Natural killer cell treated with Interleukin-12 subunit alpha and Interleukin-12 subunit beta and Interleukin-15 and Interleukin-18, amount 100 ng/mL, for 72 hours (primary cell): ENCODE measurements at regions not wholly inside any gene's neighbourhood (a gene's known extent, or its start where the extent isn't known, plus 50 kb on each side); places are given as distances from the start of the nearest gene placed in this dataset.

Experiments used
- ATAC-seq, 2 donors: fragments of 150-1000 bp; cut with Tn5 transposase in 1 of 2; sonication (Bioruptor Pico), chemical (Tn5 transposase) in 1 of 2; 2 replicates each; pipeline ENCODE4 v1.10.0; 2021
- DNase-seq: peaks from one replicate; pipeline ENCODE4 v3.0.0; 2022; ENCODE audit warnings: low spot score
- H3K27ac Mint-ChIP-seq, 2 donors: 1 replicate in 1 of 2; 2 replicates in 1 of 2; pipeline ENCODE4 v1.8.0; 2022; ENCODE audit warnings: mixed read lengths in 2 of 2, mild to moderate bottlenecking in 1 of 2, moderate library complexity in 1 of 2
- H3K27me3 Mint-ChIP-seq, 2 donors: 1 replicate in 1 of 2; 2 replicates in 1 of 2; pipeline ENCODE4 v1.8.0; 2022; ENCODE audit warnings: mixed read lengths in 2 of 2
- H3K36me3 Mint-ChIP-seq: one replicate; pipeline ENCODE4 v1.8.0; 2022; ENCODE audit warnings: mixed read lengths
- H3K4me1 Mint-ChIP-seq, 2 donors: 1 replicate in 1 of 2; 2 replicates in 1 of 2; pipeline ENCODE4 v1.8.0; 2022; ENCODE audit warnings: low read depth in 2 of 2, mixed read lengths in 2 of 2, mild to moderate bottlenecking in 1 of 2
- H3K4me3 Mint-ChIP-seq: one replicate; pipeline ENCODE4 v1.8.0; 2022; ENCODE audit warnings: mixed read lengths
- H3K9me3 Mint-ChIP-seq: 2 replicates; pipeline ENCODE4 v1.8.0; 2022; ENCODE audit warnings: mixed read lengths

DNA sequence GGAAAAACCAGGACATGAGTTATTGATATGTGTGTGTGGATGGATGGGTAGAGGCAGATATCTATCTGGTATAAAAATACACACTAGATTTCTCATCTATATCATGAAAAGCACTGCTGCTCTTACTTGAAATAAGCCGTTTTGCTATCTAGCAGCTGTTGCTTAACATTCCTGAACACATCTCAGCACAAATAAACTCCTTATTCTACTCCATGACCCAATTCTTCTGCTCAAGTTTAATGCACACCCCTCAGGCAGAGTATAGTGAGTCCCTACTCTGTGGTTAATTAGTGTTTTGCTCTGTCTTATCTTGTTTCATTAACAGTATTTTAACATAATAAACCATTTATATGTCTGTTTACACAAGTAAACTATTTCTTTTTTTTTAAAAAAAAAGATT lies 134.2 kb downstream of the CBLN2 start:
- no peak for ATAC-seq
- H3K27ac Mint-ChIP-seq = no peak overlapping the region
- H3K27me3 Mint-ChIP-seq = no peaks in the 10 kb centered on the region
- no peaks in the 10 kb centered on the region for H3K4me1 Mint-ChIP-seq
- peaks cover 11% of the 10 kb centered on the region for H3K9me3 Mint-ChIP-seq
- no peak for DNase-seq
- peaks cover 4% of the 10 kb centered on the region for H3K36me3 Mint-ChIP-seq
- no peak overlapping the region for H3K4me3 Mint-ChIP-seq

DNA sequence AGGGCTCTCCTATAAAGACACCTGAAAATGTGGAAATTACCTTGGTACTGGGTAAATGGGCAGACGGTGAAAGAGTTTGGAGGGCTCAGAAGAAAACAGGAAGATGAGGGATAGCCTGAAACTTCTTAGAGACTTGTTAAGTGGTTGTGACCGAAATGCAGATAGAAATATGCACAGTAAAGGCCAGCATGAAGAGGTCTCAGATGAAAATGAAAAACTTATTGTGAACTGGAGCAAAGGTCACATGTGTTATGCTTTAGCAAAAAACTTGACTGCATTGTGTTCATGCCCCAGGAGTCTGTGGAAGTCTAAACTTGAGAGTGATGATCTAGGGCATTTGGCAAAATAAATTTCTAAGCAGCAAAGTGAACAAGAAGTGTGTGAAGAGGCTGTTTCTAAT lies 137.1 kb downstream of the CBLN2 start:
- DNase-seq (no peak), ATAC-seq (no peak)
- Mint-ChIP-seq H3K9me3 (peaks cover 16% of the 10 kb centered on the region), H3K36me3 (peaks cover 10% of the 10 kb centered on the region), H3K27ac (no peak overlapping the region), H3K4me1 (no peaks in the 10 kb centered on the region), H3K27me3 (no peaks in the 10 kb centered on the region), H3K4me3 (no peak overlapping the region)

DNA sequence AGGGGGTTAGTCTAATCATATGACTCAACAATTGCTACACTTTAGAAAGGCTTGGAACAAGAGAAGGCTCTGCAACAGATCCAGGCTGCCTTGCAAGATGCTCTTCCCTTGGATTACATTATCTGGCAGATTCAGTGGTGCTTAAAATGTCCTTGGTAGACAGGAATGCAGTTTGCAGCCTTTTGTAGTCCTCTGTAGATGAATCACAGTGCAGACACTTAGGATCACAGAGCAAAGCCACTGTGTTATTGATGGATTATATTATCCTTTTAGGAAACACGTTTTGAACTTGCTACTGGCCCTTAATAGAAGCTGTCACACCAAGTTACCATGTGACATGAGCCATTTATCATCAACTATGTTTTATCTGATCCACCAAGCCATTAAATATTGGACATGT lies 152.2 kb downstream of the CBLN2 start:
- Mint-ChIP-seq H3K27ac (no peak overlapping the region), H3K9me3 (peaks cover 13% of the 10 kb centered on the region)
- ATAC-seq = no peak

DNA sequence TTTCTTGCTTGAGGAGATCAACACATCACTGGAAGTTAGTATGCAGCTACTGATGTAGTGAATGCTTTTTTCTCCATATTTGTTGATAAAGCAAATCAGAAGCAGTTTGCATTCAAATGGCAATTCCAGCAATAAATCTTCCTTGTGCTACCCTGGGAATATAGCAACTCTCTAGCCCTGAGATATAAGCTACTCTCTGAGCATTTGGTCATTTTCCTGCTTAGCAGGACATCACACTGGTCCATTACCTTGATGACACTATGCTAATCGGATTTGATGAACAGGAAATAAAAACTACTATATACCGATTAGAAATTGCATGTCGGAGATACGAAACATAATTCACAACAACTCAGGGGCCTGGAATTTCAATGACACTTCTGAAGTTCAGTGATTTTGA lies 152.7 kb downstream of the CBLN2 start:
- no peaks in the 10 kb centered on the region for H3K27me3 Mint-ChIP-seq
- H3K9me3 Mint-ChIP-seq = peaks cover 13% of the 10 kb centered on the region
- ATAC-seq (no peak), DNase-seq (no peak)
- no peaks in the 10 kb centered on the region for H3K36me3 Mint-ChIP-seq
- H3K4me3 Mint-ChIP-seq = no peak overlapping the region
- no peak overlapping the region for H3K27ac Mint-ChIP-seq
- no peaks in the 10 kb centered on the region for H3K4me1 Mint-ChIP-seq

More for the DNA sequence above, 152.2 kb downstream of the CBLN2 start:
- Mint-ChIP-seq H3K4me3 (no peak overlapping the region), H3K36me3 (no peaks in the 10 kb centered on the region), H3K27me3 (no peaks in the 10 kb centered on the region), H3K4me1 (no peaks in the 10 kb centered on the region)
- no peak for DNase-seq

DNA sequence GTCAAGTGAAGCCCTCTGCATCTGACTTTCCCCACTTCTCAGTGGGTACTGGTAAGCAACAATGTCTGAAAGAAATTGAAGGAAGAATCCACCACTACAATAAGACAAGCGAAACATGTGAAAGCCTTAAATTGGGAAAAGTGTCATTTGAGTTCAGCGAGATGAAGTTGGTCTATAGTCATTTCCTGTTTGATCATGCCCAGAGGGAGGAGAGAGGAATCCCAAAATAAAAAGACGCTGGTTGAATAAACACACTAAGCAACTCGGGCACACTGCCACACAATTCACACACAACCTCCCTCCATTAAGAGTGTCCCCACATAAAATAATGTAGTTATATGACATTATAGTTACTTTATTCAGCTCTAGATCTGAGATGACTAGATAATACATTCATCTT lies 166.1 kb downstream of the CBLN2 start:
- DNase-seq = no peak
- H3K4me3 Mint-ChIP-seq = no peak overlapping the region
- no peaks in the 10 kb centered on the region for H3K36me3 Mint-ChIP-seq
- ATAC-seq = no peak
- H3K27me3 Mint-ChIP-seq = no peaks in the 10 kb centered on the region
- H3K9me3 Mint-ChIP-seq = peaks cover 4% of the 10 kb centered on the region
- no peak overlapping the region for H3K27ac Mint-ChIP-seq
- H3K4me1 Mint-ChIP-seq = no peaks in the 10 kb centered on the region

DNA sequence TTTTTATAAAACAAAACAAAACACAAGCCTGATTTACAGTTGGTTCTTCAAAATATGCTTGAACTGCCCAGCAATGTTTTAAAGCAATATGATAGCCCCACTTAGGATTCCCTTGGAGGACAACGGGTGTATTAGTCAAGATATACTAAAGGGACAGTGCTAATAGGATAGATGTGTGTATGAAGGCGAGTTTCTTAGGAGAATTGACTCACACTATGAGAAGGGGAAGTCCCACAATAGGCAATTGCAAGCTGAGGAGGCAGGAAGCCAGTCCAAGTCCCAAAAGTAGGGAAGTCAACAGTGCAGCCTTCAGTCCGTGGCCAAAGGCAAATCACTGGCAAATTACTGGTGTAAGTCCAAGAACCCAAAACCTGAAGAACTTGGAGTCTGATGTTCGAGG lies 167.9 kb downstream of the CBLN2 start:
- ATAC-seq (no peak), DNase-seq (no peak)
- H3K4me3 Mint-ChIP-seq = no peak overlapping the region
- H3K36me3 Mint-ChIP-seq = no peaks in the 10 kb centered on the region
- no peak overlapping the region for H3K27ac Mint-ChIP-seq
- no peaks in the 10 kb centered on the region for H3K27me3 Mint-ChIP-seq
- peaks cover 4% of the 10 kb centered on the region for H3K9me3 Mint-ChIP-seq
- no peaks in the 10 kb centered on the region for H3K4me1 Mint-ChIP-seq

DNA sequence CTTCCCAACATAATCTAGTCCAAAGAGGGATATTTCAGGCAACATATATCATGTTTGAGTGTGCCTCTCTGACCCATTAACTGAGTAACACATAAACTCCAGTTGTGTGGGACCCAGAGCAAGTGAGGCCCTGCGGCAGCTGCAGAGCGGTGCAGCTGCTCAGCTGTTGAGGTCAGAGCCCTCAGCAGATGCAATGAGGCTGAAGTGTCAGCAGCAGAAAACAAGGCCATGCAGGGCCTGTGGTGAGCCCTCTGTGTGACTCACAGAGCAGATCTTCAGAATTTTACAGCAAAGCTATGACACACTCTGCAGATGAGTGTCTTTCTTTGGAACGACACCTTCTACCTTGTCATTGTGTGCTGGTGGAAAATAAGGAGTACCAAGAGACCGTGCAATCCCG lies 168.5 kb downstream of the CBLN2 start:
- Mint-ChIP-seq H3K27me3 (no peaks in the 10 kb centered on the region), H3K27ac (no peak overlapping the region), H3K4me1 (no peaks in the 10 kb centered on the region), H3K4me3 (no peak overlapping the region), H3K36me3 (no peaks in the 10 kb centered on the region), H3K9me3 (peaks cover 4% of the 10 kb centered on the region)
- no peak for ATAC-seq
- DNase-seq = no peak

DNA sequence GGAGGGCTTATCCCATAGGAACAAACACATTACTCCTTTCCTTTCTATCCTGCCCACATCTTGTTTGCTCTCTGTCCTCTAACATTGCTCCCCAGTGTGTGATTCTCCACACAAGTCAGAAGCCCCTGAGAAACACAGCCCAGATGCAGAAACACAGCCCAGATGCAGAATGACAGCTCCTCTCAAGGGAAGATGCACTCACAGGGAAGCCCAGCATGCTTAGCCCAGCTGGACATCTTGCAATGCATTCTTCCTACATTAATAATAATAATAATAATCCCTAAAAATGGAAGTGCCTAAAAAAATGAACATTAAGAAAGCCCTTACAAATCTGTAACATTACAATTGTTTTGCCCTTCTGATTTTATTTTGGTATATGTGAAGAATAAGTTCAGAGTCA lies 172.1 kb downstream of the CBLN2 start:
- Mint-ChIP-seq H3K4me1 (no peaks in the 10 kb centered on the region), H3K27me3 (no peaks in the 10 kb centered on the region), H3K27ac (no peak overlapping the region), H3K9me3 (peaks cover 8% of the 10 kb centered on the region), H3K36me3 (peaks cover 7% of the 10 kb centered on the region), H3K4me3 (no peak overlapping the region)
- ATAC-seq (no peak), DNase-seq (no peak)

DNA sequence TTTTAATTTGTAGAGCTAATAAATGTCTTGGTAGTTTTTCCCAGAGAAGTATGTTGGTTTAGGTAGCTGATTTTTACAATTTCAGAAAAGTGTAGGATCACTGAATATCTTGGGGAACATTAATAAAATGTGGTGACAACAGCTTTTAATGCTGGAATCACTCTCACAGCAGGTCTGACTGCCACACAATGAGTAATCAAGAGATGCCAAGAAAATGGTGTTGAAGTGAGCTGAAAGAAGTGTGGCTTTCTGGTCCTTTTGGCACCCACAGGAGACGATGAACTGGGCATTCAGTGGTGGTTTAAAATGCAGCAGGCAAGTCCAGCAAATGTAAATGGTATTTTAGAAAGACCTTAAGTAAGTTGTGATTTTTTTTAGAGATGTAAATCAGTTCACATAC lies 175.8 kb downstream of the CBLN2 start:
- Mint-ChIP-seq H3K9me3 (peaks cover 11% of the 10 kb centered on the region), H3K36me3 (peaks cover 7% of the 10 kb centered on the region), H3K4me1 (no peaks in the 10 kb centered on the region), H3K27ac (no peak overlapping the region), H3K4me3 (no peak overlapping the region), H3K27me3 (no peaks in the 10 kb centered on the region)
- ATAC-seq (no peak), DNase-seq (no peak)

DNA sequence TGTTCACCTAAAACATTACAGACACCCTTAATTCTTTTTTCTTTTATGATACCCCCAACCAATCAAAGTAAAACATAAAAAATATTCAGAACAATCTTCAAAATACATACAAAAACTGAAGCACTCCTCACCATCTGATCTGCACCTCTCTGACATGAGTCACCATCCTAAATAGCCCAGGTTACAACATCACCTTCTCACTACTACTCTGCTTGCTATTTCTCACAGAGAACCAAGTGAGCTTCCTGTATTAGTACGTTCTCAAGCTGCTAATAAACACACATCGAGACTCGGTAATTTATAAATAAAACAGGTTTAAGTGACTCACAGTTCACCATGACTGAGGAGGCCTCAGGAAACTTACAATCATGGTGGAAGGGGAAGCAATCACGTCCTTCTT lies 183.5 kb downstream of the CBLN2 start:
- Mint-ChIP-seq H3K27ac (no peak overlapping the region), H3K4me3 (no peak overlapping the region), H3K36me3 (peaks cover 7% of the 10 kb centered on the region), H3K27me3 (no peaks in the 10 kb centered on the region), H3K4me1 (no peaks in the 10 kb centered on the region), H3K9me3 (peaks cover 16% of the 10 kb centered on the region)
- ATAC-seq = no peak
- DNase-seq = no peak

DNA sequence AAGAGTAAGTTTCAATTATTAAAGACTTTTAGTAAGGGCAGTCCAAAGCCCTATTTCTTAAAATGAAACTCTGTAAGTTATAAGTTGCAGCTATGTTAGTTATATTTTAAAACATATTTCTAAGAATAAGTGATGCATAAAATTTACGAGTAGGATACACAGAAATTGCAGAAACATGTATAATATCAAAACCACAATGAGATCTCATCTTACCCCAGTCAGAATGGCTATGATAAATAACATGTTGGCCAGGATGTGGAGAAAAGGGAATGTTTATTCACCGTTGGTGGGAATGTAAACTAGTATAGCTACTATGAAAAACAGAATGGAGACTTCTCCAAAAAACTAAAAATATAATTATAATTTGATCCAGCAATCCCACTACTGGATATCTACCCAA lies 201.2 kb downstream of the CBLN2 start:
- no peaks in the 10 kb centered on the region for H3K36me3 Mint-ChIP-seq
- peaks cover 13% of the 10 kb centered on the region for H3K9me3 Mint-ChIP-seq
- no peaks in the 10 kb centered on the region for H3K27me3 Mint-ChIP-seq
- H3K27ac Mint-ChIP-seq = no peak overlapping the region
- DNase-seq = no peak
- H3K4me1 Mint-ChIP-seq = no peaks in the 10 kb centered on the region
- ATAC-seq = no peak
- H3K4me3 Mint-ChIP-seq = no peak overlapping the region

DNA sequence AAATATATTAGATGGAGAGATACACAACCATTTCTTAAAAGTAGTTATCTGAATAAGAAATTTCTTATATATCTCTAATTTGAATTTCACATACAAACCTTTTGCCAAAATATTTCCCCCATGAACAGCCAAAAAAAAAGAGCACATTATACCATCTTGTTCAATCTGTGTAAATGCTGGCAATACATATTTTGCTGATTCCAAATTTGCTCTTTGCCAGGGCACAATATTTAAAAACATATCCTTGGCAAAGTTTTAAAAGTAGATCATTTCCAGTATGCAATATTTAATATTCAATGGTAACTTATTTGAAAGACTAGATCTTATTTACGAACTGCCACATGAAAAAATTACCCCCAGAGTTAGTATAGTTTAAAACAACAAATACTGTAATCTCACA lies 204.2 kb downstream of the CBLN2 start:
- peaks cover 19% of the 10 kb centered on the region for H3K9me3 Mint-ChIP-seq
- DNase-seq (no peak), ATAC-seq (no peak)
- H3K27ac Mint-ChIP-seq = no peak overlapping the region
- no peaks in the 10 kb centered on the region for H3K4me1 Mint-ChIP-seq
- no peak overlapping the region for H3K4me3 Mint-ChIP-seq
- H3K27me3 Mint-ChIP-seq = no peaks in the 10 kb centered on the region
- no peaks in the 10 kb centered on the region for H3K36me3 Mint-ChIP-seq

DNA sequence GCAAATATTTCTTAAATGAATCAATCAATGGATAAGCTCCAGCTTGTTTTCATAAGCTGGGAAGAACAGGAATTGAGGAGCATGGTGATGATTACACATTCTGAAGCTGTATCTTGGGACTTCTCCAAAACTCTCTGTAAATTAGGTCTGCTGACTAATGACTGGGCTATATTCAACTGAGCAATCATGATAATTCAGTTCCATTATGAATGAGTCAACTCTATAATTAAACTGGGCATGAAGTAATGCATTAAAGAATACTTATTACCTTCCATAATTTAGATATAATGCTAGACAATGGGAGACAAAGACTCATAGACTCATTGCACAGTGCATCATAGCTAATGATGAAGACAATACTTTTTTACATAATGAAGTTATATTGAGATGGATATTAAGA lies 207.4 kb downstream of the CBLN2 start:
- H3K9me3 Mint-ChIP-seq = peaks cover 19% of the 10 kb centered on the region
- H3K4me3 Mint-ChIP-seq = no peak overlapping the region
- H3K36me3 Mint-ChIP-seq = no peaks in the 10 kb centered on the region
- ATAC-seq (no peak), DNase-seq (no peak)
- H3K4me1 Mint-ChIP-seq = no peaks in the 10 kb centered on the region
- no peaks in the 10 kb centered on the region for H3K27me3 Mint-ChIP-seq
- no peak overlapping the region for H3K27ac Mint-ChIP-seq

DNA sequence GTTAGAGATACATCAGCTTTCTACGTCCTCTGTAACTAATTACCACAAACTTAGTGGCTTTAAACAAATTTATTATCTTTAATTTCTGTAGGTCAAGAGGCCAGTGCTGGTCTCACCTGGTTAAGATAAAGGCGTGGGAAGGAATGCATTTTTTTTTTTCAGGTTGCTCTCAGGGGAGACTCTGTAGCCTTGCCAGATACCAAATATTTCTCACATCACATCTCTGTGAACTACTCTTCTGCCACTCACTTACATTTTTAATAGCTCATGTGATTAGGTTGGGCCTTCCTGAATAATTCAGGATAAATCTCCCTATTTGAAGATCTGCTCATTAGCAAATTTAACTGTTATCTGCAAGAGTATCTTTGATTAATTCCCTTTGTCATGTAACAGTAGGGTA lies 214.6 kb downstream of the CBLN2 start:
- Mint-ChIP-seq H3K36me3 (no peaks in the 10 kb centered on the region), H3K27ac (no peak overlapping the region), H3K4me1 (no peaks in the 10 kb centered on the region), H3K9me3 (peaks cover 10% of the 10 kb centered on the region), H3K27me3 (no peaks in the 10 kb centered on the region), H3K4me3 (no peak overlapping the region)
- DNase-seq (no peak), ATAC-seq (no peak)

DNA sequence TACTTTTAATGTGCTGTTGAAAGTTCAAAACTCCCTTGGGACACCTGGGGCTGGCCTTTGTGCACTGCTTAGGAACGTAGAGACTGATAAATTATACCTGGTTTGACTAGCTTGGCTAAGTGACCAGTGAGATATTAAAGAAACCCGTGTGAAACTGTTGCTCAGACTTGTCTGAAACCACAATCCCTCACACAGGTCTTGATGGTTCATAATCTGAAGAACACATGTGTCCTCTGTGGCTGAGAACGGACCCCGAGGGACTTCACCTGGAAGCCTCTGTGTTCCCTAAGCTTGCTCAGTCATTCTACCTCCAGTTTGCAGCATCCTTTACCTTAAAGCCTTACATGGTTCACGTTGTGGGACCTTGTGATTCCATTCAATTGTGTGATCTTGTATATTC lies 218.8 kb downstream of the CBLN2 start:
- H3K4me1 Mint-ChIP-seq = no peaks in the 10 kb centered on the region
- no peak for ATAC-seq

More for the DNA sequence above, 218.8 kb downstream of the CBLN2 start:
- Mint-ChIP-seq H3K27me3 (no peaks in the 10 kb centered on the region), H3K27ac (no peak overlapping the region), H3K36me3 (no peaks in the 10 kb centered on the region), H3K4me3 (no peak overlapping the region), H3K9me3 (peaks cover 9% of the 10 kb centered on the region)
- DNase-seq = no peak
